Stomach (tissue), 4 donors: ENCODE measurements at regions not wholly inside any gene's neighbourhood (a gene's known extent, or its start where the extent isn't known, plus 50 kb on each side); places are given as distances from the start of the nearest gene placed in this dataset.

ENCODE experiments used
- CTCF ChIP-seq, 7 experiments: fragments of 450-650 bp in 4 of 7; fragments of 200-600 bp in 3 of 7; sonication (generic) in 3 of 7; IDR thresholded peaks; one replicate each; pipeline ENCODE4 v1.5.1; 2016 to 2019; ENCODE audit warnings: antibody characterized with exemption in 7 of 7, control low read depth in 2 of 7, mild to moderate bottlenecking in 1 of 7
- POLR2A ChIP-seq, 4 donors: fragments of 450-650 bp; IDR thresholded peaks; one replicate each; pipeline ENCODE4 v1.6.1; 2016; ENCODE audit warnings: antibody characterized with exemption in 4 of 4, control low read depth in 2 of 4, mild to moderate bottlenecking in 1 of 4, moderate library complexity in 1 of 4
- POLR2AphosphoS5 ChIP-seq, 3 donors: sonication (generic); formaldehyde crosslinking; IDR thresholded peaks; one replicate each; pipeline ENCODE4 v1.6.1; 2016; ENCODE audit warnings: antibody characterized with exemption in 3 of 3

DNA sequence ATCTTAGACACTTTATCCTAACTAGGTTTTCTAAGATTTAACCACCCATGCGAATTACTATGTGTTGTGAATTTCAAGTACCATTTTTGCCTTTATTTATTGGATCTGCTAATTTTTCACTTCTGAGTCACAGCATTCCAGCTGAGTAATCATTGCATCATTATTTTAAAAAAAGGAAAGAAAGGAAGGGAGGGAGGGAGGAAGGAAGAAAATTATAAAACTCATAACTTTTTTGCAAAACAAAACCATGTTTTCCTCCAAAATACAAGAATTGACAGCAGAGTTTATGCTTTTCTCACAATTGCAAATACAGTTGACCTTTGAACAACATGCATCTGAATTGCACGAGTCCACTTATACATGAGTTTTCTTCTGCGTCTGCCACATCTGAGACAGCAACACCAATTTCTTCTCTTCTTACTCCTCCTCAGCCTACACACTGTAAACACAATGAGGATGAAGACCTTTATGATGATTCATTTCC, 651.4 kb upstream of the NECTIN3 start:
- TF ChIP-seq CTCF (IDR thresholded peaks at IDR 0.05) (no peak), POLR2AphosphoS5 (IDR thresholded peaks at IDR 0.05) (no peak), POLR2A (IDR thresholded peaks at IDR 0.05) (no peak)
